Ovary (tissue), 3 donors: ENCODE measurements at regions not wholly inside any gene's neighbourhood (a gene's known extent, or its start where the extent isn't known, plus 50 kb on each side); places are given as distances from the start of the nearest gene placed in this dataset.

Source experiments
- CTCF ChIP-seq, 3 donors: fragments of 450-650 bp in 2 of 3; fragments of 200-600 bp in 1 of 3; IDR thresholded peaks; one replicate each; pipeline versions ENCODE4 v1.5.1 to v1.8.0; 2016 to 2022; ENCODE audit warnings: antibody characterized with exemption in 3 of 3, mild to moderate bottlenecking in 1 of 3
- POLR2A ChIP-seq: fragments of 450-650 bp; IDR thresholded peaks from one replicate; pipeline ENCODE4 v1.6.1; 2017; ENCODE audit warnings: antibody characterized with exemption, mild to moderate bottlenecking, moderate library complexity
- donor health status: DM: no; HTN: no; CAD: no.

- no peak for TF ChIP-seq CTCF (IDR thresholded peaks at IDR 0.05)
- no peak for TF ChIP-seq POLR2A
Observed at GRCh38 chrX:791479-792034, 161.0 kb downstream of the SHOX start.
